Erythroblast (primary cell): ENCODE measurements at regions not wholly inside any gene's neighbourhood (a gene's known extent, or its start where the extent isn't known, plus 50 kb on each side); places are given as distances from the start of the nearest gene placed in this dataset.
A peak's percentile ranks its signal among the peaks of the same experiment; 100 is the strongest.

ENCODE experiments used
- DNase-seq, 2 experiments: peaks; one replicate each; lab custom pipeline; 2025; lab: John Stamatoyannopoulos, UW
- GATA1 ChIP-seq: IDR thresholded peaks from 2 replicates; pipeline ENCODE4 v1.6.1; 2011; ENCODE audit warnings: low read depth, mild to moderate bottlenecking, control low read depth, low read length, moderate library complexity
- POLR2A ChIP-seq: IDR thresholded peaks from 2 replicates; pipeline ENCODE4 v1.6.1; 2011; ENCODE audit warnings: mild to moderate bottlenecking, low read length

- DNase-seq = no peak
- TF ChIP-seq POLR2A (no peak), GATA1 (no peak)
Observed at GRCh38 chr2:134770702-134771101, 51.9 kb upstream of the TMEM163 start.

- TF ChIP-seq POLR2A = no peak
- TF ChIP-seq GATA1 = no peak
- no peak for DNase-seq
Observed at GRCh38 chr2:134771313-134771801, 52.6 kb upstream of the TMEM163 start.

GRCh38 chr2:134772493-134773169 lies 53.8 kb upstream of the TMEM163 start:
- DNase-seq = no peak
- TF ChIP-seq GATA1 = no peak
- TF ChIP-seq POLR2A = no peak

- no peak for DNase-seq
- TF ChIP-seq POLR2A = no peak
- TF ChIP-seq GATA1 = no peak
Observed at GRCh38 chr2:134773335-134773734, 54.5 kb upstream of the TMEM163 start.

GRCh38 chr2:134773759-134774742 lies 55.3 kb upstream of the TMEM163 start:
- TF ChIP-seq POLR2A = no peak
- no peak for TF ChIP-seq GATA1
- no peak for DNase-seq

- peak in 1 of 2 experiments; percentile 31 for DNase-seq
- TF ChIP-seq GATA1 (no peak), POLR2A (no peak)
Observed at GRCh38 chr2:134774786-134775641, 56.2 kb upstream of the TMEM163 start.

- no peak for DNase-seq
- TF ChIP-seq POLR2A = no peak
Observed at GRCh38 chr2:134776836-134777235, 58.0 kb upstream of the TMEM163 start.

GRCh38 chr2:134777593-134777992 lies 58.8 kb upstream of the TMEM163 start:
- no peak for DNase-seq
- TF ChIP-seq GATA1 = no peak
- TF ChIP-seq POLR2A = no peak

GRCh38 chr2:134778372-134778771 lies 59.6 kb upstream of the TMEM163 start:
- DNase-seq = no peak
- TF ChIP-seq GATA1 (no peak), POLR2A (no peak)

GRCh38 chr2:134780972-134781371 lies 57.4 kb upstream of the ACMSD start:
- DNase-seq = no peak
- TF ChIP-seq POLR2A (no peak), GATA1 (no peak)

- DNase-seq = no peak
- TF ChIP-seq POLR2A = no peak
- TF ChIP-seq GATA1 = no peak
Observed at GRCh38 chr2:134782107-134782506, 56.3 kb upstream of the ACMSD start.

GRCh38 chr2:134782792-134783191 lies 55.6 kb upstream of the ACMSD start:
- TF ChIP-seq GATA1 (no peak), POLR2A (no peak)
- DNase-seq = peak; percentile 16 to 33

- TF ChIP-seq GATA1 = no peak
- TF ChIP-seq POLR2A = no peak
- no peak for DNase-seq
Observed at GRCh38 chr2:134783912-134784311, 54.5 kb upstream of the ACMSD start.
